ENCODE measurements at regions not wholly inside any gene's neighbourhood (a gene's known extent, or its start where the extent isn't known, plus 50 kb on each side); places are given as distances from the start of the nearest gene placed in this dataset.

GRCh38 chr1:59151860-59152259, 145.0 kb upstream of the FGGY start:
- H3K9me3 ChIP-seq (ENCODE audit: control insufficient read depth, insufficient read depth, low read length), result no peaks in the 10 kb centered on the region
- H3K36me3 ChIP-seq (ENCODE audit: insufficient read depth, low read length), result no peaks in the 10 kb centered on the region
- no peak overlapping the region for H3K9ac ChIP-seq (ENCODE audit: low read depth, low read length)
- H3K4me1 ChIP-seq (ENCODE audit: insufficient read depth, low read length), result peaks cover 28% of the 10 kb centered on the region

DNA sequence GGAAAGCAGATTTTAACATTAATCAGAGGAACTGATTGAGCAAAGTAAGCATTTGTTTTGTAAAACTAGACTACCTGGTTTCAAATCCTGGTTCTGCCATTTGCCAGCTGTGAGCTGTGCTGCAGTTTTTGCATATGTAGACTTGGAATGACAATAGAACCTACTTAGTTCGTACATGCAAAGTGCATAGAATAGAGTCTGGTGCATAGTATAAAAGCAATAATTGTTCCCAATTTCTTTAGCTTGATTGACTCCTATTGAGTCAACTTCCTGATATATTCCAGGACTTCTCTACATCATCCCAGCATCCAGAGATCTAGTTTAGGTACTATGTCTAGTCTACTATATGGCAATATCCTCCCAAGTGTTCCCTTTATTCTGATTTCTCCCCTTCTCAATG, 144.4 kb upstream of the FGGY start:
- H3K9me3 ChIP-seq (ENCODE audit: control insufficient read depth, insufficient read depth, low read length), result no peaks in the 10 kb centered on the region
- no peak overlapping the region for H3K9ac ChIP-seq (ENCODE audit: low read depth, low read length)
- H3K36me3 ChIP-seq (ENCODE audit: insufficient read depth, low read length), result no peaks in the 10 kb centered on the region
- peaks cover 29% of the 10 kb centered on the region for H3K4me1 ChIP-seq (ENCODE audit: insufficient read depth, low read length)

GRCh38 chr1:59154401-59154800, 142.5 kb upstream of the FGGY start:
- Histone ChIP-seq H3K36me3 (ENCODE audit: insufficient read depth, low read length) (no peaks in the 10 kb centered on the region), H3K9me3 (ENCODE audit: control insufficient read depth, insufficient read depth, low read length) (no peaks in the 10 kb centered on the region), H3K9ac (ENCODE audit: low read depth, low read length) (no peak overlapping the region), H3K4me1 (ENCODE audit: insufficient read depth, low read length) (peaks cover 27% of the 10 kb centered on the region)

GRCh38 chr1:59155351-59155750, 141.5 kb upstream of the FGGY start:
- no peaks in the 10 kb centered on the region for H3K9me3 ChIP-seq (ENCODE audit: control insufficient read depth, insufficient read depth, low read length)
- no peaks in the 10 kb centered on the region for H3K36me3 ChIP-seq (ENCODE audit: insufficient read depth, low read length)
- peaks cover 26% of the 10 kb centered on the region for H3K4me1 ChIP-seq (ENCODE audit: insufficient read depth, low read length)
- no peak overlapping the region for H3K9ac ChIP-seq (ENCODE audit: low read depth, low read length)

DNA sequence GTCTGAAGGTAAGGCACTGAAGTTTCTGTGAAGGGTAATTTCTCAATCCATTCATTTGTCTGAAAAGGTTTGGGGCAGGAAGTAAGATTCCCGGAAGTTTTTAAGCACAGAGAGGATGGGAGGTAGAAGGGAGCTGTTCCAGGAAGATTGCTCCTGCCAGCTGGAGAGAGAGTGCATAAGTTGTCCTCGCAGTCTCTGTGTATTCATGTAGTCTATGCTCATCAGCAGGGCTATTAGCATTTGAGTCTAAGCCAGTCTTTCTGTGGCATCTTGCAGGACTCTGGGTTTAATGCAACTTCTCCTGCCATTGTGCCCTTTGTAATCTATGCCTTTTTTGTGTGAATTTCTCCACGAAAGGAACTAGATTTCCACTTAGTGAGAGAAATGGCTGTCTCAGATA, 140.8 kb upstream of the FGGY start:
- no peaks in the 10 kb centered on the region for H3K9me3 ChIP-seq (ENCODE audit: control insufficient read depth, insufficient read depth, low read length)
- peaks cover 19% of the 10 kb centered on the region for H3K4me1 ChIP-seq (ENCODE audit: insufficient read depth, low read length)
- H3K9ac ChIP-seq (ENCODE audit: low read depth, low read length), result no peak overlapping the region
- no peaks in the 10 kb centered on the region for H3K36me3 ChIP-seq (ENCODE audit: insufficient read depth, low read length)

DNA sequence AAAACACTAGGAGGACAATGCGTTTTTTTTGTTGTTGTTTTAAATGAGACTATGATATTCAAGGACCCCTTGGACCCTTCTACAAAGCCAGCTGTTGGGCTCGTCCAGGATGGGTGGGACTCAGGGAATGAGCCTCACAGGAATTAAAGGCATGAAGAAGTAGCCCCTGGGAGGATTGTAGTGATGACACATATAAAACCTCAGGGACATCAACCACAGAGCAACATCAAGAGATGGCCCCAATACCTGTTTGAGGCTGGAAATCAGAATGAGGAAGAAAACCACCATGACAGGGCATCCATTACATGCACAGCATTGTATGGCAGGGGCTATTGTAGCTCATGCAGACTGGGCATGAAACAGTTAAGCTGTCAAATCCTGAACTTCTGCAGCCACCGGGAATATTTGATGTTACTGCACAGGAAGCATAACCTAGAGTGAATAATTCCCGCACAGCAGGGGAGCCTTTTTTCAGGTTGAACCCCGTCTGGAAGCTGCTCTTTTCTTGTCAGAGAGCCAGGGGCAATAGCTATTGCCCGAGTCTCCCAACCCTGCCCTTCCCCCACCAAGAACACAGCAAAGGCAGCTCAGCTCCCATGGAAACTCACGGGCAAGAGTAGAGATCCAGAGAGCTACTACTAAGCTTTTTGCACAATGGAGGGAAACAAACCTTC, 140.2 kb upstream of the FGGY start:
- H3K9ac ChIP-seq (ENCODE audit: low read depth, low read length), result no peak overlapping the region

DNA sequence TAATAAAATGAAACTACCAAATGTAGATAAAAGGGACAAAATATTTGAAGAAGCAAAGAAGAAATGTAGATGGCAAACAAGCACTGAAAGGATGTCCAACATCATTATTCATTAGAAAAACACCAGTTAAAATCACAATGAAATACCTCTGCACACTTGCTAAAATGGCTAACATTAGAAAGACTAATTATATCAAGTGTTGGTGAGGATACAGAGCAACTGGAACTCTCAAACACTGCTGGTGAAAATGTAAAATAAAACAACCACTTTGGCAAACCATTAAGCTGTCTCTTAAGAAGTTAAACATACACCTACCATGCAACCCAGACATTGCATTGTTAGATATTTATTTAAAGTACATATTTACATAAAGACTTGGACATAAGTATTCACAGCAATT, 138.6 kb upstream of the FGGY start:
- no peaks in the 10 kb centered on the region for H3K9me3 ChIP-seq (ENCODE audit: control insufficient read depth, insufficient read depth, low read length)
- peaks cover 13% of the 10 kb centered on the region; the same call in 1 of the 2 replicates for H3K4me1 ChIP-seq (ENCODE audit: insufficient read depth, low read length)
- H3K9ac ChIP-seq (ENCODE audit: low read depth, low read length), result no peak overlapping the region
- no peaks in the 10 kb centered on the region for H3K36me3 ChIP-seq (ENCODE audit: insufficient read depth, low read length)

More for the DNA sequence above, 140.2 kb upstream of the FGGY start:
- Histone ChIP-seq H3K9me3 (ENCODE audit: control insufficient read depth, insufficient read depth, low read length) (no peaks in the 10 kb centered on the region), H3K36me3 (ENCODE audit: insufficient read depth, low read length) (no peaks in the 10 kb centered on the region), H3K4me1 (ENCODE audit: insufficient read depth, low read length) (peaks cover 19% of the 10 kb centered on the region)

DNA sequence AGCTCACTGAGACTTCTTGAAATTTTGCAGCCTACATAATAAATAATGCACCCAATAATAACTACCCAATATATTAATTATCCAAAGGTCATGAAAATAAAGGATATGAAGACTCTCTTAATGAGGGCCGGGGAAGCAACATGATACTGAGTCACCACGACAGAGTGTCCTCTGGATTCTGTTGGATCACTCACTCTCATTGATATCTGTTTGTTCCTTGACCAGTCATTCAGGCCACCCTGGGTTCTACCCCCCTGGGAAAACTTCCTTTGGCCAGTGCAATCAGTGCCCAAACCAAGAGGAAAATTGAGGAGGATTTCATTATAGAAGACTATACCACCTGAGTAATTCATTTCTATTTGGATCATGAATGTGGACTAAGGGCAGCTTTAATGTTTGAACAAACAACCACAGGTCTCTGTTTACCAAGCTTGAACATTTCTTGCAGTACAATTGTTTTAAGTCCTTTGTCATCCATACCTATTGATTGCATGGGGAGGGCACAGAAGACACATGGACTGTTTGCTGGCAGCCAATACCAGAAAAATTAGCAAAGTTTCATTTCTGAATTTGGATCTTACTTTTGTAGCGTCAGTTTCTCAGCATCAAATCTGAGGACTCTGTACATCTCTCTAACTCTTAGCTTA, 137.2 kb upstream of the FGGY start:
- Histone ChIP-seq H3K36me3 (ENCODE audit: insufficient read depth, low read length) (no peaks in the 10 kb centered on the region), H3K9ac (ENCODE audit: low read depth, low read length) (no peak overlapping the region), H3K4me1 (ENCODE audit: insufficient read depth, low read length) (peaks cover 13% of the 10 kb centered on the region; the same call in 1 of the 2 replicates), H3K9me3 (ENCODE audit: control insufficient read depth, insufficient read depth, low read length) (no peaks in the 10 kb centered on the region)

GRCh38 chr1:59161136-59161535, 135.8 kb upstream of the FGGY start:
- Histone ChIP-seq H3K9me3 (ENCODE audit: control insufficient read depth, insufficient read depth, low read length) (no peaks in the 10 kb centered on the region), H3K4me1 (ENCODE audit: insufficient read depth, low read length) (peaks cover 12% of the 10 kb centered on the region; the same call in 1 of the 2 replicates), H3K36me3 (ENCODE audit: insufficient read depth, low read length) (no peaks in the 10 kb centered on the region), H3K9ac (ENCODE audit: low read depth, low read length) (no peak overlapping the region)

DNA sequence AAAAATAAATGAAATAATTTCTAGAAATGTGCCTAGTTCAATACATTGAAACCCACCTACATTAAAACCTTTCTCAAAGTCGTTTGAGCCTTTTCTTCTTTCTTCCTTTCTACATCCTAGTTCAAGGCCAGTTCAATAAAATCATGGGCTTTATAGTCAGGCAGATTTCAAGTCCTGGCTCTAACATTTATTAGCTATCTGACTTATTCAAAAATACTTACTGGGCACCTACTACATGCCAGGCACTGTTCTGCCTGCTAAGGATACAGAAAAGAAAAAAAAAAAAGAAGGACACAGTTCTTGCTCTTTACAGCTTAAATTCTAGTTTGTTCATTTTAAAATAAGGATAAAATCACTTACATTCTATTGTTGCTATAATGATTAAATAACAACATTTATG, 134.2 kb upstream of the FGGY start:
- H3K9ac ChIP-seq (ENCODE audit: low read depth, low read length), result no peak overlapping the region
- no peaks in the 10 kb centered on the region for H3K4me1 ChIP-seq (ENCODE audit: insufficient read depth, low read length)
- no peaks in the 10 kb centered on the region for H3K9me3 ChIP-seq (ENCODE audit: control insufficient read depth, insufficient read depth, low read length)
- H3K36me3 ChIP-seq (ENCODE audit: insufficient read depth, low read length), result no peaks in the 10 kb centered on the region

DNA sequence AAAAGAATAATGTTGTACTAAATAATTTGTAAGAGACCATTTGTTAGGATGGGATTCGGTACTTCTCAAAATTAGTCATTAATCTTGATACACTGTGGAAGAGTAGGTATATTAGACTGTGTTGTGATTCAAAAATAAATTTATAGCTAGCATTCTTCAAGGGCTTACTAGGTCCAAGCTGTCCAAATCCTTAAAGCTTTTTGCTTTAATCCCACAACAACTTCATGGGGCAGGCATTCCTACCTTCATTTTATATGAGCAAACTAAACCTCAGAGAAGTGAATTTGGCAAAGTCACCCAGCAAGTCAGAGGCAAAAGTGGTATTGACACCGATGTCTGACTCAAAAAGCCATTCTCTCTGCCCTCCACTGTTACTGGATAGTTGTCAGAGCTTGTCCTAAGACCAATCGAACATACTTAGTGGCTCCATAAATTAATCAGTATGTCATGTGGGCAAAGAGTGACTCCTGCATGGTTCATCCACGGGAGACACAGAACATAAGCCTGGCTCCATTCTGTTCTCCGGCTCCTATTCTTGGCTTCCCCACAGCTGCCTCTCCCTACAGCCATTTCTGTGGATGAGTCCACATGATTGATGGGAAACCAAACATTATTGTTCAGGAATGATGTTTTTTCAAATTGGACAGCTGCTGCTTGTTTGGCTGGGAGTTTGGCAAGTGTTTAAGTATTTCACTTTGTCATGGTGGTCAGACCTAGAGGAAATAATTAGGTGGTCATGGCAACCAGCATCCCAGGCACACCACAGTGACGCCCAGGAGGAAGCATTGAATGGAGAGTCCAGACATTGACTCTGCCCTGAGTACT, 133.4 kb upstream of the FGGY start:
- H3K9me3 ChIP-seq (ENCODE audit: control insufficient read depth, insufficient read depth, low read length), result no peaks in the 10 kb centered on the region
- H3K36me3 ChIP-seq (ENCODE audit: insufficient read depth, low read length), result no peaks in the 10 kb centered on the region
- no peak overlapping the region for H3K9ac ChIP-seq (ENCODE audit: low read depth, low read length)
- no peaks in the 10 kb centered on the region for H3K4me1 ChIP-seq (ENCODE audit: insufficient read depth, low read length)

DNA sequence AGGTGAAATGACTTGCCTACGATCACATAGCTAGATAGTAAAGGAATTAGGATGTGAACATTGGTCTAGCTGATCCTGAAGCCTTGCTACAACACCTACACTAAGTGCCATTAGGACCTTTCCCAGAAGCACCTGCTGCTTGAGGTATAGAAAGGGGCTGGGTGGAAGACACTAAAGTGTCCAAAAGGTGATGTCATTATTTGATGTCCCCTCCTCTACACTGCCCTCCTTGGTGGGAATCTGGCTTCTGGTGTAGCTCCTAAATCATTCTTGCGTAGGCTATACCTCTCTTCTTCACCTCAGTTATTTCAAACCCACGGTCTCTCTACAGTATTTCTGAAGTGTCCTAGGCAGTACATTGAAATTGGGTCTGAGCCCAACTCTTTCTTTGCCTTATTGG, 132.5 kb upstream of the FGGY start:
- H3K9me3 ChIP-seq (ENCODE audit: control insufficient read depth, insufficient read depth, low read length), result no peaks in the 10 kb centered on the region
- no peak overlapping the region for H3K9ac ChIP-seq (ENCODE audit: low read depth, low read length)
- H3K4me1 ChIP-seq (ENCODE audit: insufficient read depth, low read length), result no peaks in the 10 kb centered on the region

DNA sequence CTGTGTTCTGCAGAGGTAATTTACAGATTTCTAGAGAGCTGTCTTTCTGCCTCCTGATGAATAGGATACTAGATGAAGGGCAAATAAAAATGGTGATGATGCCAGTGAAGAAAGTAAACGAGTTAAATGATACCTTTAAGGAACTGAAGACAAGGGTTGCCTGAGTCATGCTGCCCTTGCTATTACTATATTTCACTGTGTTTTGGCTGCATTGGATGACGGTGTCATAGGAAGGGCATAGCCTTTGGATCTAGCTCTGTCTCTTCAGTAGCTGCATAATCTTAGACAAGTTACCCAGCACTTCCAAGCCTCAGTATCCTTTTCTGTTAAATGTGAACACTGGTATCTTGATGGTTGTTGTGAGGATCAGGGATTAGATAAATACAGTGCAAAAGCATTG, 131.5 kb upstream of the FGGY start:
- Histone ChIP-seq H3K36me3 (ENCODE audit: insufficient read depth, low read length) (no peaks in the 10 kb centered on the region), H3K9ac (ENCODE audit: low read depth, low read length) (no peak overlapping the region), H3K4me1 (ENCODE audit: insufficient read depth, low read length) (no peaks in the 10 kb centered on the region; the same call in 1 of the 2 replicates), H3K9me3 (ENCODE audit: control insufficient read depth, insufficient read depth, low read length) (no peaks in the 10 kb centered on the region)

More for the DNA sequence above, 132.5 kb upstream of the FGGY start:
- no peaks in the 10 kb centered on the region for H3K36me3 ChIP-seq (ENCODE audit: insufficient read depth, low read length)

- no peaks in the 10 kb centered on the region; the same call in 1 of the 2 replicates for H3K4me1 ChIP-seq (ENCODE audit: insufficient read depth, low read length)
- H3K36me3 ChIP-seq (ENCODE audit: insufficient read depth, low read length), result no peaks in the 10 kb centered on the region
- no peak overlapping the region for H3K9ac ChIP-seq (ENCODE audit: low read depth, low read length)
- no peaks in the 10 kb centered on the region for H3K9me3 ChIP-seq (ENCODE audit: control insufficient read depth, insufficient read depth, low read length)
Measured at GRCh38 chr1:59169703-59170102, 127.2 kb upstream of the FGGY start.

All from ES-I3 (cell line).